T-helper 9 cell (primary cell): ENCODE measurements at regions not wholly inside any gene's neighbourhood (a gene's known extent, or its start where the extent isn't known, plus 50 kb on each side); places are given as distances from the start of the nearest gene placed in this dataset.
A peak's percentile ranks its signal among the peaks of the same experiment; 100 is the strongest.

ENCODE experiments used
- DNase-seq: peaks from one replicate; pipeline ENCODE4 v3.0.0-alpha.2; 2020

GRCh38 chr6:56863366-56863765, 91.5 kb upstream of the BEND6 start:
- no peak for DNase-seq

- no peak for DNase-seq
Observed at GRCh38 chr6:56862415-56863175, 92.3 kb upstream of the BEND6 start.

- DNase-seq = no peak
Observed at GRCh38 chr6:56860475-56860874, 94.4 kb upstream of the BEND6 start.

- no peak for DNase-seq
Observed at GRCh38 chr6:56856036-56856580, 98.8 kb upstream of the BEND6 start.

GRCh38 chr6:56854086-56854485, 100.8 kb upstream of the BEND6 start:
- DNase-seq = no peak

GRCh38 chr6:56853541-56853940, 101.4 kb upstream of the BEND6 start:
- no peak for DNase-seq

- DNase-seq = no peak
Observed at GRCh38 chr6:56852260-56853010, 102.5 kb upstream of the BEND6 start.

GRCh38 chr6:56851541-56852259, 103.2 kb upstream of the BEND6 start:
- no peak for DNase-seq

GRCh38 chr6:56851074-56851473, 103.8 kb upstream of the BEND6 start:
- no peak for DNase-seq

GRCh38 chr6:56850626-56851025, 104.3 kb upstream of the BEND6 start:
- no peak for DNase-seq

GRCh38 chr6:56849896-56850295, 105.0 kb upstream of the BEND6 start:
- no peak for DNase-seq

GRCh38 chr6:56848105-56848504, 106.8 kb upstream of the BEND6 start:
- no peak for DNase-seq

- DNase-seq = no peak
Observed at GRCh38 chr6:56845032-56845431, 109.9 kb upstream of the BEND6 start.

GRCh38 chr6:56843476-56844349, 111.2 kb upstream of the BEND6 start:
- peak; percentile 22 for DNase-seq

GRCh38 chr6:56842686-56843475, 112.0 kb upstream of the BEND6 start:
- no peak for DNase-seq

GRCh38 chr6:56841751-56842150, 113.2 kb upstream of the BEND6 start:
- no peak for DNase-seq

GRCh38 chr6:56841381-56841749, 113.5 kb upstream of the BEND6 start:
- no peak for DNase-seq

- no peak for DNase-seq
Observed at GRCh38 chr6:56840467-56841380, 114.2 kb upstream of the BEND6 start.

GRCh38 chr6:56839533-56840183, 115.2 kb upstream of the BEND6 start:
- DNase-seq = no peak

GRCh38 chr6:56838965-56839364, 115.9 kb upstream of the BEND6 start:
- no peak for DNase-seq
